PFSK-1 (cell line): ENCODE measurements at regions not wholly inside any gene's neighbourhood (a gene's known extent, or its start where the extent isn't known, plus 50 kb on each side); places are given as distances from the start of the nearest gene placed in this dataset.

Source experiments
- FOXP2 ChIP-seq: optimal IDR thresholded peaks from 2 replicates; pipeline ENCODE3; 2011; ENCODE audit warnings: borderline replicate concordance, control low read depth, inconsistent platforms; ENCODE audit not compliant: insufficient read depth; ENCODE audit errors: extremely low read length, extremely low read depth
- POLR2AphosphoS5 ChIP-seq: IDR thresholded peaks from 2 replicates; pipeline ENCODE4 v1.6.1; 2012; ENCODE audit warnings: low read depth, mild to moderate bottlenecking, control low read depth, low read length, moderate library complexity
- SIN3A ChIP-seq: IDR thresholded peaks from 2 replicates; pipeline ENCODE4 v1.6.1; 2012; ENCODE audit warnings: mild to moderate bottlenecking, low read length, moderate library complexity, borderline replicate concordance; ENCODE audit not compliant: insufficient read depth
- TAF1 ChIP-seq: IDR thresholded peaks from 2 replicates; pipeline ENCODE4 v1.6.1; 2012; ENCODE audit warnings: low read length, control low read depth, borderline replicate concordance; ENCODE audit not compliant: insufficient read depth
- TF ChIP-seq, protein P1 (sequence below), 2 experiments: IDR thresholded peaks; 2 replicates each; pipeline versions ENCODE4 v1.6.1 to v1.8.0; 2011 to 2012; ENCODE audit warnings: low read depth in 2 of 2, low read length in 2 of 2, control low read depth in 1 of 2, inconsistent platforms in 1 of 2, mild to moderate bottlenecking in 1 of 2, moderate library complexity in 1 of 2; ENCODE audit not compliant: insufficient read depth in 1 of 2

DNA sequence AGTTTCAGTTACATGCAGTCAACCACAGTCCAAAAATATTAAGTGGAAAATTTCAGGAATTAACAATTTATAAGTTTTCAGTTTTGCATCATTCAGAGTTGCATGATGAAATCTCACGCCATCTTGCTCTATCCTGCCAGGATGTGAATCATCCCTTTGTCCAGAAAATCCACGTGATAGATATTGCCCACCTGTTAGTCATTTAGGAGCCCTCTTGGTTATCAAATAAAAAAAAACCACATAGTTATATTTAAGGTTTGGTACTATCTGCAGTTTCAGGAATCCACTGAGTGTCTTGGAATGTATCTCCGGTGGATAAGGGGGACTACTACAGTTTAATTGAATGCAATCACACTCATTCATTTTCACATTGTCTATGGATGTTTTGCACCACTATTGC is 1249.0 kb upstream of the CITED2 start:
- TF ChIP-seq SIN3A (no peak), TAF1 (no peak), POLR2AphosphoS5 (no peak)
- TF ChIP-seq, protein P1, sequence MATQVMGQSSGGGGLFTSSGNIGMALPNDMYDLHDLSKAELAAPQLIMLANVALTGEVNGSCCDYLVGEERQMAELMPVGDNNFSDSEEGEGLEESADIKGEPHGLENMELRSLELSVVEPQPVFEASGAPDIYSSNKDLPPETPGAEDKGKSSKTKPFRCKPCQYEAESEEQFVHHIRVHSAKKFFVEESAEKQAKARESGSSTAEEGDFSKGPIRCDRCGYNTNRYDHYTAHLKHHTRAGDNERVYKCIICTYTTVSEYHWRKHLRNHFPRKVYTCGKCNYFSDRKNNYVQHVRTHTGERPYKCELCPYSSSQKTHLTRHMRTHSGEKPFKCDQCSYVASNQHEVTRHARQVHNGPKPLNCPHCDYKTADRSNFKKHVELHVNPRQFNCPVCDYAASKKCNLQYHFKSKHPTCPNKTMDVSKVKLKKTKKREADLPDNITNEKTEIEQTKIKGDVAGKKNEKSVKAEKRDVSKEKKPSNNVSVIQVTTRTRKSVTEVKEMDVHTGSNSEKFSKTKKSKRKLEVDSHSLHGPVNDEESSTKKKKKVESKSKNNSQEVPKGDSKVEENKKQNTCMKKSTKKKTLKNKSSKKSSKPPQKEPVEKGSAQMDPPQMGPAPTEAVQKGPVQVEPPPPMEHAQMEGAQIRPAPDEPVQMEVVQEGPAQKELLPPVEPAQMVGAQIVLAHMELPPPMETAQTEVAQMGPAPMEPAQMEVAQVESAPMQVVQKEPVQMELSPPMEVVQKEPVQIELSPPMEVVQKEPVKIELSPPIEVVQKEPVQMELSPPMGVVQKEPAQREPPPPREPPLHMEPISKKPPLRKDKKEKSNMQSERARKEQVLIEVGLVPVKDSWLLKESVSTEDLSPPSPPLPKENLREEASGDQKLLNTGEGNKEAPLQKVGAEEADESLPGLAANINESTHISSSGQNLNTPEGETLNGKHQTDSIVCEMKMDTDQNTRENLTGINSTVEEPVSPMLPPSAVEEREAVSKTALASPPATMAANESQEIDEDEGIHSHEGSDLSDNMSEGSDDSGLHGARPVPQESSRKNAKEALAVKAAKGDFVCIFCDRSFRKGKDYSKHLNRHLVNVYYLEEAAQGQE (IDR thresholded peaks at IDR 0.05; ENCODE audit: insufficient read depth in 1 of 2, low read depth in 2 of 2, low read length in 2 of 2) = no peak

DNA sequence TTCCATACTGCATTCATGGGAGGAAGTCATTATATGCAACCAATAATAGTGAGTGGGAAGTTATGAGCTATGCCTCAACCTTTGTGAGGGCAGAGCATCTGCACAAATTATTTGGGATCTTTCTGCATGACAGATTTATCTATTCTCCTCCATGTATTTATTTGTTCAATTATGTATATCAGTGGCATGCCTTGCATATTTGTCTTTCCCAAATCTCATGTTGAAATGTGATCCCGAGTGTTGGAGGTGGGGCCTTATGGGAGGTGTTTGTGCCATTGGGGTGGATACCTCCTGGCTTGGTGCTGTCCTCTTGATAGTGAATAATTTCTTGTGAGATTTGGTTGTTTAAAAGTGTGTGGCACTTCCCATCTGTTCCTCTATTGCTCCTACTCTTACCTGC is 1246.0 kb upstream of the CITED2 start:
- TF ChIP-seq TAF1 = no peak
- TF ChIP-seq, protein P1 (IDR thresholded peaks at IDR 0.05; ENCODE audit: insufficient read depth in 1 of 2, low read depth in 2 of 2, low read length in 2 of 2) = no peak
- TF ChIP-seq FOXP2 = no peak
- TF ChIP-seq POLR2AphosphoS5 = no peak
- no peak for TF ChIP-seq SIN3A

DNA sequence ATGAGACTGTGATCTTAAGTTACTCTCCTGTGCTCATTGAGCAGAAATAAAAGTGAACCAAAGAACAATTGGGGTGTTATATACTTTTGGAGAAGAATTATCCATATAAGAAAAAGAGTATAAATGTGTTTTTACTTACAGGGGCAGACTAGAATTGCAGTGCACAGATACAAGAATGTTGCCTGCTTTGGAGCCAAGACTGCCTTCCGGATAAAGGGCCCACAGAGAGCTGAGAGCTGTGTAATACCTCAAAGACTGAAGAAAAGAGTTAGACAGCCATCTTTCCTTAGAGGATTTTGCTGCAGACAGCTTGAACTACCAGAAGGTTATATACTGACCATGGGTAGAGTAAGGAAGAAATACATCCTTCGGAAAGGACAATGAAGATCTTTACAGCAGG is 1235.5 kb upstream of the CITED2 start:
- no peak for TF ChIP-seq FOXP2
- TF ChIP-seq SIN3A = no peak
- TF ChIP-seq TAF1 = no peak
- no peak for TF ChIP-seq POLR2AphosphoS5
- TF ChIP-seq, protein P1 (IDR thresholded peaks at IDR 0.05; ENCODE audit: insufficient read depth in 1 of 2, low read depth in 2 of 2, low read length in 2 of 2) = no peak

DNA sequence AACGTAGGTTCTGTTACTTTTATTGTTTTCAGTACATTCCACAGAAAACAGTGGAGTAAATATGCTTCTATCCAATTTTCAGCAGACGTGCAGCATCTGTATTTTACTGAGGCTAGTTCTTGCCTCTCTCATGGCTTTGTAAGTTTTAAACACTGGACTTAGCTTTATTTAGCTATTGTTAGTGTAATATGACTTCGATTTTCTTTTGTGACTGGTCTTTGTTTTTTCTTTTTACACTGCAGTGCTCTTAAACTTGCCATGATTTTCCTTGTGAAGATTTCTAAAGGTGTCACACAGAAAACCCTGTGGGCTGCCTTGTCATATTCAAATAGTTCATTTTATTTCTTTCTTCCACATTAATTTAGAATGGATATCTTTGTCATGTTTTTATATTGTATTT is 1234.9 kb upstream of the CITED2 start:
- TF ChIP-seq POLR2AphosphoS5 = no peak
- TF ChIP-seq, protein P1 (IDR thresholded peaks at IDR 0.05; ENCODE audit: insufficient read depth in 1 of 2, low read depth in 2 of 2, low read length in 2 of 2) = no peak
- no peak for TF ChIP-seq TAF1
- no peak for TF ChIP-seq FOXP2
- TF ChIP-seq SIN3A = no peak

DNA sequence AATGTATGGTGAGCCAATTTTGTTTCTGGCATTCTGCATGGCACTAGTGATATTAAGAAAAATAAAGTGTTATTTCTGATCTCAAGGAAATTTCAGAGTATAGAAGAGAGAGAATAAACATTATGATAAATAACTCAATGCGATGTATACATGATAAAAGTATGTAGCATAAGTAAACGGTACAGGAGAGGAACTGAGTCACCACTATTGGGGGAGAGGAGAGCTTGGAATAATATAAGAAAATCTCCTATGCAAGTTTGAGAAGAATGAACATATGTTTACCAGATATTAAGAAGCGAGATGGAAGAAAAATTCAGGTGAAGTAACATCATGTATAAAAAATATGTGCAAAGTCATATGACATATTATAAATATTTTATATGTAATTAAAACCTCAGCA is 1230.3 kb upstream of the CITED2 start:
- TF ChIP-seq TAF1 = no peak
- TF ChIP-seq POLR2AphosphoS5 = no peak
- TF ChIP-seq FOXP2 = no peak
- TF ChIP-seq, protein P1 (IDR thresholded peaks at IDR 0.05; ENCODE audit: insufficient read depth in 1 of 2, low read depth in 2 of 2, low read length in 2 of 2) = no peak
- no peak for TF ChIP-seq SIN3A
